Neural progenitor cell (in vitro differentiated cells): ENCODE measurements at regions not wholly inside any gene's neighbourhood (a gene's known extent, or its start where the extent isn't known, plus 50 kb on each side); places are given as distances from the start of the nearest gene placed in this dataset.

Source experiments
- DNase-seq: peaks from one replicate; pipeline ENCODE4 v3.0.0-alpha.2; 2016; ENCODE audit warnings: low spot score
- H2AFZ ChIP-seq: fragments of 200-600 bp; sonication (generic); replicated peaks from 2 replicates; pipeline ENCODE4 v1.6.1; 2016; ENCODE audit warnings: antibody characterized with exemption
- H3F3A ChIP-seq: fragments of 200-600 bp; sonication (generic); 2 replicates; pipeline ENCODE4 v1.6.1; 2016; ENCODE audit warnings: antibody characterized with exemption, low read depth
- H3K27ac ChIP-seq: fragments of 200-600 bp; sonication (generic); 2 replicates; pipeline ENCODE4 v1.5.1; 2016; ENCODE audit warnings: mild to moderate bottlenecking
- H3K27me3 ChIP-seq: fragments of 200-600 bp; sonication (generic); 2 replicates; pipeline ENCODE4 v1.6.1; 2016; ENCODE audit warnings: mild to moderate bottlenecking, moderate library complexity
- H3K36me3 ChIP-seq: fragments of 200-600 bp; sonication (generic); 2 replicates; pipeline ENCODE4 v1.5.1; 2016
- H3K4me1 ChIP-seq: fragments of 200-600 bp; sonication (generic); 2 replicates; pipeline ENCODE4 v1.6.1; 2016; ENCODE audit warnings: mixed run types
- H3K4me2 ChIP-seq: fragments of 200-600 bp; sonication (generic); 2 replicates; pipeline ENCODE4 v1.6.1; 2016
- H3K4me3 ChIP-seq: fragments of 200-600 bp; sonication (generic); 2 replicates; pipeline ENCODE4 v1.5.1; 2016
- H3K79me2 ChIP-seq: fragments of 200-600 bp; sonication (generic); 2 replicates; pipeline ENCODE4 v1.6.1; 2016; ENCODE audit warnings: low read depth
- H3K9ac ChIP-seq: fragments of 200-600 bp; sonication (generic); 2 replicates; pipeline ENCODE4 v1.6.1; 2016
- H3K9me3 ChIP-seq: fragments of 200-600 bp; sonication (generic); 2 replicates; pipeline ENCODE4 v1.5.1; 2016; ENCODE audit warnings: low read depth
- H4K20me1 ChIP-seq: fragments of 200-600 bp; sonication (generic); 2 replicates; pipeline ENCODE4 v1.6.1; 2016; ENCODE audit warnings: low read depth
- H3K27ac Mint-ChIP-seq: 3 replicates; pipeline ENCODE4 v1.8.0; 2021; ENCODE audit warnings: mixed read lengths
- H3K27me3 Mint-ChIP-seq: 2 replicates; pipeline ENCODE4 v1.8.0; 2022; ENCODE audit warnings: low read depth, mild to moderate bottlenecking, inconsistent platforms, moderate library complexity, mixed read lengths; ENCODE audit not compliant: insufficient read depth
- H3K36me3 Mint-ChIP-seq: 3 replicates; pipeline ENCODE4 v1.8.0; 2021; ENCODE audit warnings: mixed read lengths
- H3K4me1 Mint-ChIP-seq: 3 replicates; pipeline ENCODE4 v1.8.0; 2021; ENCODE audit warnings: mixed read lengths
- H3K4me3 Mint-ChIP-seq: 3 replicates; pipeline ENCODE4 v1.8.0; 2021; ENCODE audit warnings: mild to moderate bottlenecking, moderate library complexity, mixed read lengths
- H3K9me3 Mint-ChIP-seq: 3 replicates; pipeline ENCODE4 v1.8.0; 2020; ENCODE audit warnings: mixed read lengths
- CTCF ChIP-seq: fragments of 200-600 bp; sonication (generic); IDR thresholded peaks from 2 replicates; pipeline ENCODE4 v1.5.1; 2017; ENCODE audit warnings: antibody characterized with exemption, mild to moderate bottlenecking
- EZH2 ChIP-seq: fragments of 200-600 bp; sonication (generic); IDR thresholded peaks from 2 replicates; pipeline ENCODE4 v1.6.1; 2017; ENCODE audit warnings: antibody characterized with exemption, mild to moderate bottlenecking, moderate library complexity
- EZH2phosphoT487 ChIP-seq: fragments of 200-600 bp; sonication (generic); IDR thresholded peaks from 2 replicates; pipeline ENCODE4 v1.6.1; 2017; ENCODE audit warnings: antibody characterized with exemption

- Mint-ChIP-seq H3K9me3 (peaks cover 7% of the 10 kb centered on the region), H3K36me3 (no peaks in the 10 kb centered on the region), H3K27ac (no peak overlapping the region), H3K4me3 (no peak overlapping the region), H3K4me1 (no peaks in the 10 kb centered on the region), H3K27me3 (no peaks in the 10 kb centered on the region)
- Histone ChIP-seq H4K20me1 (no peaks in the 10 kb centered on the region), H3F3A (no peaks in the 10 kb centered on the region), H3K79me2 (no peaks in the 10 kb centered on the region), H3K27me3 (no peaks in the 10 kb centered on the region), H3K36me3 (no peaks in the 10 kb centered on the region), H3K9ac (no peak overlapping the region), H3K4me2 (no peak overlapping the region), H3K27ac (no peak overlapping the region), H3K4me1 (no peaks in the 10 kb centered on the region), H3K9me3 (no peaks in the 10 kb centered on the region), H3K4me3 (no peak overlapping the region), H2AFZ (no peak overlapping the region)
- DNase-seq = peak; percentile 57
- TF ChIP-seq EZH2phosphoT487 (no peak), CTCF (peak; percentile 72), EZH2 (no peak)
Observed at GRCh38 chr4:22962295-22962694, 269.6 kb downstream of the GBA3 start.

- H3K27ac ChIP-seq = no peak overlapping the region
- H3K4me1 Mint-ChIP-seq = no peaks in the 10 kb centered on the region
- H2AFZ ChIP-seq = no peak overlapping the region
- no peaks in the 10 kb centered on the region for H3K27me3 ChIP-seq
- H3K9me3 ChIP-seq = no peaks in the 10 kb centered on the region
- no peaks in the 10 kb centered on the region for H3K4me1 ChIP-seq
- H3K4me2 ChIP-seq = no peak overlapping the region
- peaks cover 3% of the 10 kb centered on the region for H3K27me3 Mint-ChIP-seq
- no peaks in the 10 kb centered on the region for H3F3A ChIP-seq
- DNase-seq = no peak
- no peaks in the 10 kb centered on the region for H3K36me3 Mint-ChIP-seq
- no peak overlapping the region for H3K27ac Mint-ChIP-seq
- H3K36me3 ChIP-seq = no peaks in the 10 kb centered on the region
- H3K79me2 ChIP-seq = no peaks in the 10 kb centered on the region
- TF ChIP-seq CTCF = no peak
- TF ChIP-seq EZH2 = no peak
- TF ChIP-seq EZH2phosphoT487 = no peak
- no peak overlapping the region for H3K4me3 Mint-ChIP-seq
- H3K9me3 Mint-ChIP-seq = peaks cover 6% of the 10 kb centered on the region
- no peak overlapping the region for H3K9ac ChIP-seq
- no peaks in the 10 kb centered on the region for H4K20me1 ChIP-seq
- no peak overlapping the region for H3K4me3 ChIP-seq
Observed at GRCh38 chr4:22959483-22959882, 266.7 kb downstream of the GBA3 start.

GRCh38 chr4:22957774-22958309 lies 265.1 kb downstream of the GBA3 start:
- no peaks in the 10 kb centered on the region for H3K9me3 Mint-ChIP-seq

More at GRCh38 chr4:22957774-22958309, 265.1 kb downstream of the GBA3 start:
- no peak overlapping the region for H3K9ac ChIP-seq
- H3K27me3 ChIP-seq = no peaks in the 10 kb centered on the region
- no peak for DNase-seq
- H3K36me3 ChIP-seq = no peaks in the 10 kb centered on the region
- H3K9me3 ChIP-seq = no peaks in the 10 kb centered on the region
- TF ChIP-seq EZH2 = no peak
- no peak for TF ChIP-seq CTCF
- TF ChIP-seq EZH2phosphoT487 = no peak
- no peaks in the 10 kb centered on the region for H3K79me2 ChIP-seq
- no peaks in the 10 kb centered on the region for H3K4me1 ChIP-seq
- H3K4me3 ChIP-seq = no peak overlapping the region
- Mint-ChIP-seq H3K36me3 (no peaks in the 10 kb centered on the region), H3K27me3 (peaks cover 3% of the 10 kb centered on the region), H3K4me1 (no peaks in the 10 kb centered on the region), H3K27ac (no peak overlapping the region), H3K4me3 (no peak overlapping the region)
- no peak overlapping the region for H2AFZ ChIP-seq
- no peaks in the 10 kb centered on the region for H4K20me1 ChIP-seq
- no peak overlapping the region for H3K27ac ChIP-seq
- H3K4me2 ChIP-seq = no peak overlapping the region
- no peaks in the 10 kb centered on the region for H3F3A ChIP-seq
